ENCODE measurements at regions not wholly inside any gene's neighbourhood (a gene's known extent, or its start where the extent isn't known, plus 50 kb on each side); places are given as distances from the start of the nearest gene placed in this dataset.

DNA sequence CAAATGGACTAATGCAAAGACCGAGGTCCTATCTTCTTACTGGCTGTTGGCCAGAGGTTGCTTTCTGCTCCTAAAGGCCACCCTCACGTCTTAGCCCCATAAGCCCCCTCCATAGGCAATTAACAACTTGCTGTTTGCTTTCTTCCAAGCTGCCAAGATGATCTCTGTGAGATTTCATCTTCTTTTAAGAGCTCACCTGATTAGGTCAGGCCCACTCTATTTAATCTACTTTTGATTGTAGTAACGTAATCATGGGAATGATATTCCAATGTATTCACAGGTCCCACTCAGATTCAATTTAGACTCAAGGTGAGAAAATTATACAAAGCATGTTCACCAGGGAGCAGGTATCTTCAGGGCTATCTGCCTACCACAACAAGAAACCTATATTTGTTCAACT lies 84.4 kb upstream of the RAD23B start:
- Histone ChIP-seq H3K4me1 (no peaks in the 10 kb centered on the region), H3K36me3 (no peaks in the 10 kb centered on the region), H3K4me3 (no peak overlapping the region), H3K27me3 (no peaks in the 10 kb centered on the region), H3K9me3 (no peaks in the 10 kb centered on the region), H3K27ac (no peak overlapping the region)
- no peak for DNase-seq
- TF ChIP-seq, protein P1, sequence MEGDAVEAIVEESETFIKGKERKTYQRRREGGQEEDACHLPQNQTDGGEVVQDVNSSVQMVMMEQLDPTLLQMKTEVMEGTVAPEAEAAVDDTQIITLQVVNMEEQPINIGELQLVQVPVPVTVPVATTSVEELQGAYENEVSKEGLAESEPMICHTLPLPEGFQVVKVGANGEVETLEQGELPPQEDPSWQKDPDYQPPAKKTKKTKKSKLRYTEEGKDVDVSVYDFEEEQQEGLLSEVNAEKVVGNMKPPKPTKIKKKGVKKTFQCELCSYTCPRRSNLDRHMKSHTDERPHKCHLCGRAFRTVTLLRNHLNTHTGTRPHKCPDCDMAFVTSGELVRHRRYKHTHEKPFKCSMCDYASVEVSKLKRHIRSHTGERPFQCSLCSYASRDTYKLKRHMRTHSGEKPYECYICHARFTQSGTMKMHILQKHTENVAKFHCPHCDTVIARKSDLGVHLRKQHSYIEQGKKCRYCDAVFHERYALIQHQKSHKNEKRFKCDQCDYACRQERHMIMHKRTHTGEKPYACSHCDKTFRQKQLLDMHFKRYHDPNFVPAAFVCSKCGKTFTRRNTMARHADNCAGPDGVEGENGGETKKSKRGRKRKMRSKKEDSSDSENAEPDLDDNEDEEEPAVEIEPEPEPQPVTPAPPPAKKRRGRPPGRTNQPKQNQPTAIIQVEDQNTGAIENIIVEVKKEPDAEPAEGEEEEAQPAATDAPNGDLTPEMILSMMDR (IDR thresholded peaks at IDR 0.05) = no peak
- intact Hi-C loops (cut with DNase I) = no loop called here
- no peak for ATAC-seq

DNA sequence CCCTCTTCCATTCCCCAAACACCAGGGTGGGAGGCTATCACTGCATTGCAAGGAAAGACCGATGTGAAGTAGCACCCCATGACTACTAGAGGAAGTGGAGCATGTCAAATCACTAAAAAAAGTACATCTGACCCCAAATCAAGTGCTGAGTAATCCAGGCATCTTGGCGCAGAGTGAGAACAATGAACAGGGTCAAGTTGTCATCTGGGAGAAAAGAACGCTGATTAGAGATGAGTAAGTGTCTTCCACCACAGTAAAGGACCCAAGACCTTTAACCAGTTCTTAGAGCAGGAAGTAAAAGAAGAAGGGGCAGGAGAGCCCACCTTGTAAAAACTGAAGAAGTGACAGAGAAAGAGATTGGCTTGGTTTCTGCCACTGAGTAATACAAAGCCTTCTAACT lies 75.0 kb upstream of the RAD23B start:
- intact Hi-C loops (cut with DNase I) = no loop called here
- Histone ChIP-seq H3K36me3 (no peaks in the 10 kb centered on the region), H3K4me1 (no peaks in the 10 kb centered on the region), H3K27me3 (no peaks in the 10 kb centered on the region), H3K27ac (no peak overlapping the region), H3K4me3 (no peak overlapping the region), H3K9me3 (no peaks in the 10 kb centered on the region)
- TF ChIP-seq, protein P1 (IDR thresholded peaks at IDR 0.05) = no peak
- DNase-seq (no peak), ATAC-seq (no peak)

DNA sequence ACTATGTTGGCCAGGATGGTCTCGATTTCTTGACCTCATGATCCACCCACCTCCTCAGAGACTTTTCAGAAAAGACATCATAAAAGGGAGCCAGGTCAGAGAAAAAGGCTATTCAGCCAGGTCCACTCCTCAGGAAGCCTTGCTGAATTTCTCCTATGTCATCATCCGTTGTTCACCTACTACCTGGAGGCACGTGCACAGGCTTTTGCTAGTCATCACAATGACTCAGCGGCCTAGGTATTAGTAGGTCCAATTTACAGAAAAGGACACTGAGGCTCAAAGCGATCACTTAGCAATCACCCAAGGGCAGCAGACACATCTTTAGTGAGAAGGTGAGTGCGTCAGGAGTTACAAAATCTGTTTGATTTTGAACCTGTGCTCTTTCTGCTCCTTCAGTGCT lies 72.3 kb upstream of the RAD23B start:
- DNase-seq = no peak
- H3K9me3 ChIP-seq = no peaks in the 10 kb centered on the region
- TF ChIP-seq, protein P1 (IDR thresholded peaks at IDR 0.05) = no peak
- intact Hi-C loops (cut with DNase I) = no loop called here
- H3K4me3 ChIP-seq = no peak overlapping the region
- no peak for ATAC-seq
- no peaks in the 10 kb centered on the region for H3K36me3 ChIP-seq
- no peaks in the 10 kb centered on the region for H3K27me3 ChIP-seq
- peaks cover 5% of the 10 kb centered on the region for H3K4me1 ChIP-seq
- H3K27ac ChIP-seq = no peak overlapping the region

DNA sequence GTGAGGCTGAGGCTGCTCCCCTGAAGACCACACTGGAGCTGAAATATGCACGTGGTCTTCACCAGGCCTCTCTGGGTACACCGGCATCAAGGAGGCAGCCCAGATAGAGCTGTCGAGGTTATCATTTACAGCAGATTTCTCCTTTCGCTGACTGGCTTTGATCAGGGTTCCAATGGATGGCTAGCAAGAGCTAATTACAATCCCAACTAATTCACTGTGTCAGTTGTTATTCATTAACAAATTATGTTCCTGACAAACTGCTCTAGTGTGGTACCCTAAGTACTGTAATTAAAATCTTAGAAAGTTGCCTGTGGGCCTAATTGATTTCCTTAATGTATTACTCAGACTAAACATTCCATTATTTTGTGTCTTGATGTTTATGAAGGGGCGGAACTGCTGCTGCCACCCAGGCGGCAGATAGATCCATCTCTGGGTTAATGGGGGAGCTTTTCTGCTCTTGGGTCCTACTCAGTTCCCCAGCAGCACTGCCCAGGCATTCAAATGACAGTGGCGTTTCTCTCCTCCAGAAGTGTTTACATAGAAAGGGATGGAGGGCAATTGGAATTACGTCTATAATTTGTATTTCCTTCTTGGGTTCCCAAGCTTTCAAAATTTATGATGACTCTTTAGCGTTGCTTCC lies 71.7 kb upstream of the RAD23B start:
- Histone ChIP-seq H3K4me1 (peaks cover 5% of the 10 kb centered on the region), H3K36me3 (no peaks in the 10 kb centered on the region), H3K4me3 (no peak overlapping the region), H3K9me3 (no peaks in the 10 kb centered on the region), H3K27me3 (no peaks in the 10 kb centered on the region), H3K27ac (no peak overlapping the region)
- TF ChIP-seq, protein P1 (IDR thresholded peaks at IDR 0.05) = no peak
- ATAC-seq (no peak), DNase-seq (no peak)
- intact Hi-C loops (cut with DNase I) = no loop called here

DNA sequence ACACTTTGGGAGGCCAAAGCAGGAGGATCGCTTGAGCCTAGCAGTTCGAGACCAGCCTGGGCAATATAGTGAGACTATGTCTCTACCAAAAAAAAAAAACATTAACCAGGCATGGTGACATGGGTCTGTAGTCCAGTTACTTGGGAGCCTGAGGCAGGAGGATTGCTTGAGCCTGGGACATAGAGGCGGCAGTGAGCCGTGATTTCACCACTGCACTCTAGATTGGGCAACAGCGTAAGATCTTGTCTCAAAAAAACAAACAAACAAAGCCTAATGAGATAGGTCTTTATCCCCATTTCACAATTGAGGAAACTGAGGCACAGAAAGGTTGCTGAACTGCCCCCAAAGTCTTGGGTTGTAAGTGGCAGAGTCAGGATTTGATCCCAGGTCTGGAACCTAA lies 70.5 kb upstream of the RAD23B start:
- Histone ChIP-seq H3K36me3 (no peaks in the 10 kb centered on the region), H3K27me3 (no peaks in the 10 kb centered on the region), H3K9me3 (no peaks in the 10 kb centered on the region), H3K4me3 (no peak overlapping the region), H3K4me1 (peaks cover 5% of the 10 kb centered on the region), H3K27ac (no peak overlapping the region)
- no peak for ATAC-seq
- intact Hi-C loops (cut with DNase I) = no loop called here
- TF ChIP-seq, protein P1 (IDR thresholded peaks at IDR 0.05) = no peak
- no peak for DNase-seq

DNA sequence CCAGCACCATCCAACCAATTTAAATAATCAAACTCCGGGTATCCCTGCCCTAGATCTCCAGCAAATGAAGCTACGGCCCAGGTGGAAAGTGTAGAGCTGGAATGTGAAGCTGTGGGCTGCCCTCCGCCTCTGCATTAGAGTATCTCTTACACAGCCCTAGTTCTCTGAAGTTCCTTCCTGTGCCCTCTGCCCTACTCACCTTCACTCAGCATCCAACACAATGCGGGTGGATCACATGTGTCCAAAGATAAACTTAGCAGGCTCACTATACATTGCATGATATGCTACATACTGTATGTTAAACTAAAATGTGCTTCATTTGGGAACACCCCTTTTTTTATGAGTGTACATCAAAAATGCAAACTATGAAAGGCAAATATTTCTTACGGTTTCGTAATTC lies 70.0 kb upstream of the RAD23B start:
- Histone ChIP-seq H3K36me3 (no peaks in the 10 kb centered on the region), H3K27ac (no peak overlapping the region), H3K4me1 (peaks cover 5% of the 10 kb centered on the region), H3K27me3 (no peaks in the 10 kb centered on the region), H3K4me3 (no peak overlapping the region), H3K9me3 (no peaks in the 10 kb centered on the region)
- ATAC-seq = peak; percentile 46
- TF ChIP-seq, protein P1 (IDR thresholded peaks at IDR 0.05) = no peak
- DNase-seq = no peak
- intact Hi-C loops (cut with DNase I) = no loop called here
